Tibial nerve (tissue), 4 donors: ENCODE measurements at regions not wholly inside any gene's neighbourhood (a gene's known extent, or its start where the extent isn't known, plus 50 kb on each side); places are given as distances from the start of the nearest gene placed in this dataset.
A peak's percentile ranks its signal among the peaks of the same experiment; 100 is the strongest.

Experiments used
- EP300 ChIP-seq, 2 donors: sonication (generic); formaldehyde crosslinking; IDR thresholded peaks; one replicate each; pipeline ENCODE4 v1.6.1; 2017; ENCODE audit warnings: antibody characterized with exemption in 2 of 2, mild to moderate bottlenecking in 1 of 2
- TF ChIP-seq, protein P1 (sequence below), 5 experiments: fragments of 200-600 bp in 3 of 5; fragments of 450-650 bp in 2 of 5; sonication (generic) in 3 of 5; IDR thresholded peaks; one replicate each; pipeline ENCODE4 v1.5.1; 2016 to 2019; ENCODE audit warnings: antibody characterized with exemption in 5 of 5, mild to moderate bottlenecking in 3 of 5, moderate library complexity in 2 of 5

DNA sequence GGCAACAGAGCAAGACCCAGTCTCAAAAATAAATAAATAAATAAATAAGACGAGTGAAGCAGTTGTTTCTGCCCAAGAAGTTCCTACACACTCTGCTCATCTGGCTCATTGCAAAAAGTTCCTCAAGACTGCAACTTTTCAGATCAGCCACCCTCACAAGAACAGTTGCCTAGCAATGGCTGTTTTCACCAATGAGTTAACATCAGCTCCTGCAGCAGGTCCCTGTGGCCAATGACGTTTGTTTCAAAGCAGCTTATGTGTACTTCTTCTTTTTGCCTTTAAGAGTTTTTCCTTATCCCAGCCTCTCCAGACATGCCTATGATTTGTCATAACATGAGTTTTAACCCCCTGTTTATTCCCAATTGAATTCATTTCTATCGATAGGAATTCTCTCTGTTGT, 118.4 kb upstream of the SPRED1 start:
- TF ChIP-seq, protein P1, sequence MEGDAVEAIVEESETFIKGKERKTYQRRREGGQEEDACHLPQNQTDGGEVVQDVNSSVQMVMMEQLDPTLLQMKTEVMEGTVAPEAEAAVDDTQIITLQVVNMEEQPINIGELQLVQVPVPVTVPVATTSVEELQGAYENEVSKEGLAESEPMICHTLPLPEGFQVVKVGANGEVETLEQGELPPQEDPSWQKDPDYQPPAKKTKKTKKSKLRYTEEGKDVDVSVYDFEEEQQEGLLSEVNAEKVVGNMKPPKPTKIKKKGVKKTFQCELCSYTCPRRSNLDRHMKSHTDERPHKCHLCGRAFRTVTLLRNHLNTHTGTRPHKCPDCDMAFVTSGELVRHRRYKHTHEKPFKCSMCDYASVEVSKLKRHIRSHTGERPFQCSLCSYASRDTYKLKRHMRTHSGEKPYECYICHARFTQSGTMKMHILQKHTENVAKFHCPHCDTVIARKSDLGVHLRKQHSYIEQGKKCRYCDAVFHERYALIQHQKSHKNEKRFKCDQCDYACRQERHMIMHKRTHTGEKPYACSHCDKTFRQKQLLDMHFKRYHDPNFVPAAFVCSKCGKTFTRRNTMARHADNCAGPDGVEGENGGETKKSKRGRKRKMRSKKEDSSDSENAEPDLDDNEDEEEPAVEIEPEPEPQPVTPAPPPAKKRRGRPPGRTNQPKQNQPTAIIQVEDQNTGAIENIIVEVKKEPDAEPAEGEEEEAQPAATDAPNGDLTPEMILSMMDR (IDR thresholded peaks at IDR 0.05) = no peak
- TF ChIP-seq EP300 (IDR thresholded peaks at IDR 0.05) = peak in 1 of 2 donors; percentile 26
